ENCODE measurements at regions not wholly inside any gene's neighbourhood (a gene's known extent, or its start where the extent isn't known, plus 50 kb on each side); places are given as distances from the start of the nearest gene placed in this dataset.
A peak's percentile ranks its signal among the peaks of the same experiment; 100 is the strongest.

DNA sequence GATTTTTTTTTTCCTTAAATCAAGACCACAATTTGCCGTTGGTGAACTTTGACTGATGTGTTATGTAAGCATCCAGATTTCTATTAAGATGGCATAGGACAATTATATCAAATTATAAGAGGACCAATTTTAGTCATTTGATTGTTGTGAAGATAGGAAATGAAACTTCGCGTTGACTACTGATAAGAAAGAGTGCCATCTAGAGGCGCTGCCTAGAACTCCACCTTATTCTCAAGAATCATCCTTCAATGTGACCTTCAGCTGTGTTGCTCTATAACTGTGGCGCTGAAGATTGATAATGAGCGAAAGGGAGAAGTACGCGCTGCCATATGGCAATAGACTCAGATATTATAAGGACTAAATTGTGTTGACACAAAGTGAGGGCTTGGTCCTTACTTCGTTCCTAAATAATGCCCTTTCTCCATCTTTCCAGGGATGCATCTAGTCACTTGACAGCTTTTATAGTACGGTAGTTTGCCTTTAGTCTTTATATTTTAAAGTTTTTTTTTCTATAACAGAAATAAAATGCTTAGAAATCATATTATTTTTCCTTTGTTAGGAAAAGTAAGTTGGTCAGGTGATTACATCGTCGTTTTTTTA lies 350.8 kb upstream of the STXBP6 start:
- Histone ChIP-seq H3K9ac (ENCODE audit: low read length) (no peak overlapping the region), H4K8ac (ENCODE audit: low read depth, low read length) (no peak overlapping the region), H3K79me2 (ENCODE audit: control insufficient read depth, insufficient read depth, low read length, poor library complexity) (no peaks in the 10 kb centered on the region), H2AK5ac (ENCODE audit: low read length) (no peak overlapping the region), H3K27ac (ENCODE audit: low read depth, low read length) (no peak overlapping the region), H3K4me3 (ENCODE audit: low read depth, low read length) (no peak overlapping the region), H3K79me1 (ENCODE audit: low read length) (no peaks in the 10 kb centered on the region), H3K18ac (ENCODE audit: low read length) (no peak overlapping the region), H4K91ac (ENCODE audit: low read depth, low read length) (no peak overlapping the region), H3K4me2 (ENCODE audit: low read length) (no peak overlapping the region), H3K36me3 (ENCODE audit: control insufficient read depth in 1 of 2, insufficient read depth in 2 of 2, low read length in 2 of 2) (no peaks in the 10 kb centered on the region), H2BK5ac (ENCODE audit: low read depth, low read length, poor library complexity) (no peak overlapping the region), H3K4me1 (ENCODE audit: control insufficient read depth in 1 of 2, insufficient read depth in 2 of 2, low read length in 2 of 2) (no peaks in the 10 kb centered on the region), H3K23ac (ENCODE audit: low read length) (no peak overlapping the region), H2AFZ (ENCODE audit: insufficient read depth, low read length, poor library complexity) (no peak overlapping the region), H3K27me3 (ENCODE audit: insufficient read depth, low read length) (no peaks in the 10 kb centered on the region), H2BK12ac (ENCODE audit: low read length) (no peak overlapping the region), H3K4ac (ENCODE audit: low read depth, low read length) (no peak overlapping the region), H2BK120ac (ENCODE audit: insufficient read depth, low read length, poor library complexity) (no peak overlapping the region), H3K14ac (ENCODE audit: low read length) (no peak overlapping the region), H3K9me3 (ENCODE audit: insufficient read depth, low read depth, low read length) (no peaks in the 10 kb centered on the region), H4K12ac (ENCODE audit: low read depth, low read length) (no peak overlapping the region)
- WGBS (ENCODE audit: extremely low coverage, insufficient coverage, insufficient read length) = no CpG with 5 or more reads among the region's 12 CpGs
- peak in 1 of 2 donors; percentile 43 for DNase-seq

DNA sequence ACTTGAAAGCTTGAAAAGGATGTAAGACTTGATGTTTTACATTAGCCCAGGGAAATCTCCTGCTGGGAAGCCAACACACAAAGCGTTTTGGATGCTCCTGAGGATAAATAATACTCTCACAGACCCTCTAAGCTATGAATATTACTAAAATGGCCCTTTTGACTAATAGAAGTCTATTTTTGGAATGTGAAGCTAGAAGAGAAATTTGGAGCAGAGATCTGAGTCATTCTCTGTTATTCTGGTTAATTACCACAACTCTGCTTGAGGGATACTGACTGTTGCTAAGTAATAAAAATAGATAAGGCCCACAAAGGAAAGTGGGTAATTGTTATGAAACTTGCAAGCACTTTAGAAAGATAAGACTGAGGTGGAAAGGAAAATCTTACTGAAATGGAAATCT lies 346.2 kb upstream of the STXBP6 start:
- Histone ChIP-seq H3K79me2 (ENCODE audit: control insufficient read depth, insufficient read depth, low read length, poor library complexity) (no peaks in the 10 kb centered on the region), H3K36me3 (ENCODE audit: control insufficient read depth in 1 of 2, insufficient read depth in 2 of 2, low read length in 2 of 2) (no peaks in the 10 kb centered on the region), H3K4ac (ENCODE audit: low read depth, low read length) (no peak overlapping the region), H3K18ac (ENCODE audit: low read length) (no peak overlapping the region), H2AK5ac (ENCODE audit: low read length) (no peak overlapping the region), H2BK12ac (ENCODE audit: low read length) (no peak overlapping the region), H3K4me2 (ENCODE audit: low read length) (no peak overlapping the region), H3K23ac (ENCODE audit: low read length) (no peak overlapping the region), H4K12ac (ENCODE audit: low read depth, low read length) (no peak overlapping the region), H3K9ac (ENCODE audit: low read length) (no peak overlapping the region), H2BK5ac (ENCODE audit: low read depth, low read length, poor library complexity) (no peak overlapping the region), H3K4me1 (ENCODE audit: control insufficient read depth in 1 of 2, insufficient read depth in 2 of 2, low read length in 2 of 2) (no peaks in the 10 kb centered on the region), H3K9me3 (ENCODE audit: insufficient read depth, low read depth, low read length) (no peaks in the 10 kb centered on the region), H2BK120ac (ENCODE audit: insufficient read depth, low read length, poor library complexity) (no peak overlapping the region), H4K8ac (ENCODE audit: low read depth, low read length) (no peak overlapping the region), H3K4me3 (ENCODE audit: low read depth, low read length) (no peak overlapping the region), H3K27me3 (ENCODE audit: insufficient read depth, low read length) (peaks cover 2% of the 10 kb centered on the region), H3K27ac (ENCODE audit: low read depth, low read length) (no peak overlapping the region), H3K14ac (ENCODE audit: low read length) (no peak overlapping the region), H3K79me1 (ENCODE audit: low read length) (no peaks in the 10 kb centered on the region), H2AFZ (ENCODE audit: insufficient read depth, low read length, poor library complexity) (no peak overlapping the region), H4K91ac (ENCODE audit: low read depth, low read length) (no peak overlapping the region)
- no peak for DNase-seq
- WGBS (ENCODE audit: extremely low coverage, insufficient coverage, insufficient read length) = no CpG with 5 or more reads among the region's 1 CpG

DNA sequence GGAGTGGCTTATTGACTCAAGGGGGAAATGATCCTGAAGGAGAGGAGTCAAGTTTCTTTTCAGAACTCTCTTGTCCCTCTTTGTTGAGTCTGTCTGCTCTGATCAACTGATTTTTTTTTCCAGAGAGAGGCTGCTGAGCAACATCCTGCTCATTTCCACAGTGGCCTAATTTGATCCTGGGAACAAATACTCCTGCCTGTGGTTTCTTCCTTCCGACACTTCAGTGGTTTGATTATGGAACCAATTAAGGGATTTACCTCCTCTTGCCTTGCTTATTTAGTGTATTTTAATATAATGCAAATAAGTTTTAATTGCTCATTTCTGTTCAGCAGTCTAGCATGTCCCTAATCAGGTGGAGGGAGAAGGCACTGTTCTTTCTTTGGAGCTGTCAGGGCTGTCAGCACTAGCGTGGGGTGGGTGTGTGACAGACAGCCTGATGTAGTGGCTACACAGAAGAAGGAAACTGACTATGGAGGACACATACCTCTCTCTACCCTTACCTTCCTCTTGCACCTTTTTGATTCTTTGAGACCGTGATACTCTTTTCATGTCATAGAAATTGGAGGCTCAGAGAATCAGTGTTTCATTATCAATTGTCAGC lies 344.9 kb upstream of the STXBP6 start:
- Histone ChIP-seq H2BK12ac (ENCODE audit: low read length) (no peak overlapping the region), H3K4me2 (ENCODE audit: low read length) (no peak overlapping the region), H2AFZ (ENCODE audit: insufficient read depth, low read length, poor library complexity) (no peak overlapping the region), H2AK5ac (ENCODE audit: low read length) (no peak overlapping the region), H4K12ac (ENCODE audit: low read depth, low read length) (no peak overlapping the region), H3K9me3 (ENCODE audit: insufficient read depth, low read depth, low read length) (no peaks in the 10 kb centered on the region), H3K14ac (ENCODE audit: low read length) (no peak overlapping the region), H3K79me2 (ENCODE audit: control insufficient read depth, insufficient read depth, low read length, poor library complexity) (no peaks in the 10 kb centered on the region), H3K18ac (ENCODE audit: low read length) (no peak overlapping the region), H4K8ac (ENCODE audit: low read depth, low read length) (no peak overlapping the region), H3K23ac (ENCODE audit: low read length) (no peak overlapping the region), H3K9ac (ENCODE audit: low read length) (no peak overlapping the region), H2BK120ac (ENCODE audit: insufficient read depth, low read length, poor library complexity) (no peak overlapping the region), H3K79me1 (ENCODE audit: low read length) (no peaks in the 10 kb centered on the region), H3K27ac (ENCODE audit: low read depth, low read length) (no peak overlapping the region), H3K4me1 (ENCODE audit: control insufficient read depth in 1 of 2, insufficient read depth in 2 of 2, low read length in 2 of 2) (no peaks in the 10 kb centered on the region), H3K4ac (ENCODE audit: low read depth, low read length) (no peak overlapping the region), H4K91ac (ENCODE audit: low read depth, low read length) (no peak overlapping the region), H3K27me3 (ENCODE audit: insufficient read depth, low read length) (peaks cover 2% of the 10 kb centered on the region), H2BK5ac (ENCODE audit: low read depth, low read length, poor library complexity) (no peak overlapping the region), H3K4me3 (ENCODE audit: low read depth, low read length) (no peak overlapping the region), H3K36me3 (ENCODE audit: control insufficient read depth in 1 of 2, insufficient read depth in 2 of 2, low read length in 2 of 2) (no peaks in the 10 kb centered on the region)
- no peak for DNase-seq
- WGBS (ENCODE audit: extremely low coverage, insufficient coverage, insufficient read length) = no CpG with 5 or more reads among the region's 3 CpGs

DNA sequence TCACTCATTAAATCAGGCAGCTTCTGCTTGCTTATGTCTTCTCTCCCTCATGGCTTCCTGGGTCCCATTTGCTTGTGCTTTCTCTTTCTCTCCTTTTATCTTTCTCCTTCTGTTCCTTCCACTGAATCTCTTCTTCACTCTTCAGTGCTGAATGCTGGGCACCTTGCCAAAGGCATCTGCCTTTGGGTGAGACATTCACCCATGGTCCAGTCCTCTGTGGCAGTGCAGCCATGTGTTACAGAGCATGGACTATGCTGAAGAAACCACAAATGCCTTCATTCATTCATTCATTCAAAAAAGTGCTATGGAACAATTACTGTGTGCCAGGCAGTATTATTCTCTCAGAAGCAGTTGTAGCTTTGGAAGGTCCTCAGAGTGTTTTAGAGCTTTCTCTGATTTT lies 344.4 kb upstream of the STXBP6 start:
- H2AFZ ChIP-seq (ENCODE audit: insufficient read depth, low read length, poor library complexity) = no peak overlapping the region
- H4K12ac ChIP-seq (ENCODE audit: low read depth, low read length) = no peak overlapping the region
- H3K4me3 ChIP-seq (ENCODE audit: low read depth, low read length) = no peak overlapping the region
- no peak overlapping the region for H2BK5ac ChIP-seq (ENCODE audit: low read depth, low read length, poor library complexity)
- H3K9ac ChIP-seq (ENCODE audit: low read length) = no peak overlapping the region
- no peak overlapping the region for H2BK120ac ChIP-seq (ENCODE audit: insufficient read depth, low read length, poor library complexity)
- H3K14ac ChIP-seq (ENCODE audit: low read length) = no peak overlapping the region
- H3K79me2 ChIP-seq (ENCODE audit: control insufficient read depth, insufficient read depth, low read length, poor library complexity) = no peaks in the 10 kb centered on the region
- no peak overlapping the region for H4K91ac ChIP-seq (ENCODE audit: low read depth, low read length)
- no peak overlapping the region for H4K8ac ChIP-seq (ENCODE audit: low read depth, low read length)
- H3K4me1 ChIP-seq (ENCODE audit: control insufficient read depth in 1 of 2, insufficient read depth in 2 of 2, low read length in 2 of 2) = no peaks in the 10 kb centered on the region
- no peak overlapping the region for H3K4ac ChIP-seq (ENCODE audit: low read depth, low read length)
- no peak overlapping the region for H3K4me2 ChIP-seq (ENCODE audit: low read length)
- no peak overlapping the region for H3K18ac ChIP-seq (ENCODE audit: low read length)
- no peak overlapping the region for H3K23ac ChIP-seq (ENCODE audit: low read length)
- H3K36me3 ChIP-seq (ENCODE audit: control insufficient read depth in 1 of 2, insufficient read depth in 2 of 2, low read length in 2 of 2) = no peaks in the 10 kb centered on the region
- H2BK12ac ChIP-seq (ENCODE audit: low read length) = no peak overlapping the region
- H2AK5ac ChIP-seq (ENCODE audit: low read length) = no peak overlapping the region
- H3K27me3 ChIP-seq (ENCODE audit: insufficient read depth, low read length) = peaks cover 2% of the 10 kb centered on the region
- DNase-seq = no peak
- H3K79me1 ChIP-seq (ENCODE audit: low read length) = no peaks in the 10 kb centered on the region
- H3K27ac ChIP-seq (ENCODE audit: low read depth, low read length) = no peak overlapping the region
- no peaks in the 10 kb centered on the region for H3K9me3 ChIP-seq (ENCODE audit: insufficient read depth, low read depth, low read length)
